Suprapubic skin (tissue), 4 donors: ENCODE measurements at regions not wholly inside any gene's neighbourhood (a gene's known extent, or its start where the extent isn't known, plus 50 kb on each side); places are given as distances from the start of the nearest gene placed in this dataset.
"Not testable (repeated sequence)": the region's sequence is repeated elsewhere in the genome, so short reads cannot be mapped to it uniquely, and the experiment has no call there.

Source experiments
- DNase-seq, 2 donors: peaks; one replicate each; pipeline ENCODE4 v3.0.0-alpha.2; 2019; ENCODE audit warnings: low spot score in 2 of 2
- H3K27ac ChIP-seq: fragments of 200-600 bp; sonication (generic); one replicate; pipeline ENCODE4 v1.5.1; 2019
- H3K27me3 ChIP-seq: fragments of 200-600 bp; sonication (generic); one replicate; pipeline ENCODE4 v1.5.1; 2019
- H3K36me3 ChIP-seq: fragments of 200-600 bp; sonication (generic); one replicate; pipeline ENCODE4 v1.5.1; 2019
- H3K4me1 ChIP-seq: fragments of 200-600 bp; sonication (generic); one replicate; pipeline ENCODE4 v1.5.1; 2019
- H3K4me3 ChIP-seq: fragments of 200-600 bp; sonication (generic); one replicate; pipeline ENCODE4 v1.5.1; 2019; ENCODE audit warnings: mild to moderate bottlenecking
- H3K9me3 ChIP-seq: fragments of 200-600 bp; sonication (generic); one replicate; pipeline ENCODE4 v1.5.1; 2019
- EP300 ChIP-seq: sonication (generic); formaldehyde crosslinking; IDR thresholded peaks from one replicate; pipeline ENCODE4 v1.6.1; 2017; ENCODE audit warnings: antibody characterized with exemption
- POLR2A ChIP-seq, 2 donors: fragments of 450-650 bp; IDR thresholded peaks; one replicate each; pipeline ENCODE4 v1.6.1; 2017; ENCODE audit warnings: antibody characterized with exemption in 2 of 2, mild to moderate bottlenecking in 2 of 2, moderate library complexity in 2 of 2
- POLR2AphosphoS5 ChIP-seq, 3 donors: sonication (generic); formaldehyde crosslinking; IDR thresholded peaks; one replicate each; pipeline ENCODE4 v1.6.1; 2017; ENCODE audit warnings: antibody characterized with exemption in 3 of 3
- WGBS: methylation state at CpG from one replicate; pipeline ENCODE4 v1.1.5; 2018; 5-methylcytosine and 5-hydroxymethylcytosine counted together
- TF ChIP-seq, protein P1 (sequence below), 2 donors: fragments of 200-600 bp in 1 of 2; fragments of 450-650 bp in 1 of 2; sonication (generic) in 1 of 2; IDR thresholded peaks; one replicate each; pipeline ENCODE4 v1.5.1; 2016 to 2019; ENCODE audit warnings: antibody characterized with exemption in 2 of 2, mild to moderate bottlenecking in 1 of 2, moderate library complexity in 1 of 2

DNA sequence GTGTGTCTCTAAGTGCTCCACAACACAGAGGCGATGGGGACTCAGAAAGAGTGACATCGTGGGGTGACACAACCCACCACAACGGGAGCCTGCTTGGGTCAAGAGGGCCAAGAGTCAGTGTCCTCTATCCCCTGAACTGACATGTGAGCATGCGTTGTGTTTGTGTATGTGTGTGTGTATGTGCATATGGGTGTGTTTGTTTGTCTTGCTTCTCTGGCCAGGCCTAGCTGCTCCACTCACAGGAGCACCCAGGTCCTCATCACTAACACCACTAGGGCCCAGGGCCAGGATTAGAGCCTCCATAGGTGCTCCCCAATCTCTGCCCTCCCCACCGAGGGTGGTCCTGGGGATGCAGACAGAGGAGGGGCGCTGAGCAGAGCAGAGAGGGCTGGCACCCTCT lies 115.0 kb upstream of the CTSV start:
- Histone ChIP-seq H3K27ac (no peak overlapping the region), H3K4me1 (no peaks in the 10 kb centered on the region), H3K9me3 (no peaks in the 10 kb centered on the region), H3K27me3 (no peaks in the 10 kb centered on the region), H3K4me3 (no peak overlapping the region), H3K36me3 (no peaks in the 10 kb centered on the region)
- TF ChIP-seq, protein P1, sequence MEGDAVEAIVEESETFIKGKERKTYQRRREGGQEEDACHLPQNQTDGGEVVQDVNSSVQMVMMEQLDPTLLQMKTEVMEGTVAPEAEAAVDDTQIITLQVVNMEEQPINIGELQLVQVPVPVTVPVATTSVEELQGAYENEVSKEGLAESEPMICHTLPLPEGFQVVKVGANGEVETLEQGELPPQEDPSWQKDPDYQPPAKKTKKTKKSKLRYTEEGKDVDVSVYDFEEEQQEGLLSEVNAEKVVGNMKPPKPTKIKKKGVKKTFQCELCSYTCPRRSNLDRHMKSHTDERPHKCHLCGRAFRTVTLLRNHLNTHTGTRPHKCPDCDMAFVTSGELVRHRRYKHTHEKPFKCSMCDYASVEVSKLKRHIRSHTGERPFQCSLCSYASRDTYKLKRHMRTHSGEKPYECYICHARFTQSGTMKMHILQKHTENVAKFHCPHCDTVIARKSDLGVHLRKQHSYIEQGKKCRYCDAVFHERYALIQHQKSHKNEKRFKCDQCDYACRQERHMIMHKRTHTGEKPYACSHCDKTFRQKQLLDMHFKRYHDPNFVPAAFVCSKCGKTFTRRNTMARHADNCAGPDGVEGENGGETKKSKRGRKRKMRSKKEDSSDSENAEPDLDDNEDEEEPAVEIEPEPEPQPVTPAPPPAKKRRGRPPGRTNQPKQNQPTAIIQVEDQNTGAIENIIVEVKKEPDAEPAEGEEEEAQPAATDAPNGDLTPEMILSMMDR (IDR thresholded peaks at IDR 0.05) = no peak
- TF ChIP-seq EP300 (no peak), POLR2AphosphoS5 (IDR thresholded peaks at IDR 0.05) (no peak), POLR2A (IDR thresholded peaks at IDR 0.05) (no peak)
- DNase-seq = no peak
- WGBS = 89% methylated on average over 4 of the region's 6 CpGs

DNA sequence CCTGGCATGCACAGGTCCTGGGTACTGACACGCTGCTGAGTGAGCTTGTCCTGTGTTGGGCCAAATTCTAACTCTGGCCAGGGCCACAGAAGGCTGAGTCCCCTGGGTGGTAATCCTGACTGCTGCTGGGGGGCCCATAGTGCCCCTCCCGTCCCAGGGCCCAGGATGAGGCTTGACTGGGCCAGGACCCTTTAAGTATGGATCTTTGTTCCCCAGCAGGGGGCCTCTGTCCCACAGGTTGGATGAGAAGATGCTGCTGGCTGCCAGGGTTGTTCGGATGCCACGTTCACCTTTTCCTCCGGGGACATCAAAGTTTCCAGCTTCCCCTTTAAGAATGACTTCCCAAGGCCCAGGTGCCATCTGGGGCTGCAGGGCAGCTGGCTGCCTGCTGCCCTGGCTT lies 114.2 kb upstream of the CTSV start:
- H3K36me3 ChIP-seq, H3K27ac ChIP-seq, DNase-seq, H3K27me3 ChIP-seq, H3K4me1 ChIP-seq, H3K4me3 ChIP-seq, H3K9me3 ChIP-seq: not testable (repeated sequence)
- WGBS = 74% methylated on average over 3 of the region's 5 CpGs

- not testable (repeated sequence) for H3K27ac ChIP-seq, DNase-seq, H3K9me3 ChIP-seq, H3K4me1 ChIP-seq, H3K4me3 ChIP-seq, H3K36me3 ChIP-seq, H3K27me3 ChIP-seq
- WGBS = 94% methylated on average over 2 of the region's 2 CpGs
Observed at GRCh38 chr9:97150471-97150870, 111.5 kb upstream of the CTSV start.

DNA sequence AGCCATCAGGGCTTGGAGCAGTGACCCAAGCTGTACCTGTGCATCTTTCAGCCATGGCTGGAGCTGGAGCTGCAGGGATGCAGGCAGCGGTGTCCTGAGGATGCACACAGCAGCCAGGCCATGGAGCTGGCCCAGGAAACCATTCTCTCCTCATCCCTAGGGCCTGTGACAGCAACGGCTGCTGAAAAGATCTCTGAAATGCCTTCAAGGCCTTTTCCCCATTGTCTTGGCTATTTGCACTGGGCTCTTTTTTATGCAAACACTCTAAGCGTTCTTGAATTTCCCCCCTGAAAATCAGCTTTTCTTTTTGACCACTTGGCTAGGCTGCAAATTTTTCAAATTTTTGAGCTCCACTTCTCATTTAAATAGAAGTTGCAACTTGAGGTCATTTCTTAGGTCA lies 109.5 kb upstream of the CTSV start:
- H3K27me3 ChIP-seq, H3K9me3 ChIP-seq, DNase-seq, H3K36me3 ChIP-seq, H3K4me3 ChIP-seq, H3K4me1 ChIP-seq, H3K27ac ChIP-seq: not testable (repeated sequence)
- WGBS = 73% methylated on average over 3 of the region's 3 CpGs

DNA sequence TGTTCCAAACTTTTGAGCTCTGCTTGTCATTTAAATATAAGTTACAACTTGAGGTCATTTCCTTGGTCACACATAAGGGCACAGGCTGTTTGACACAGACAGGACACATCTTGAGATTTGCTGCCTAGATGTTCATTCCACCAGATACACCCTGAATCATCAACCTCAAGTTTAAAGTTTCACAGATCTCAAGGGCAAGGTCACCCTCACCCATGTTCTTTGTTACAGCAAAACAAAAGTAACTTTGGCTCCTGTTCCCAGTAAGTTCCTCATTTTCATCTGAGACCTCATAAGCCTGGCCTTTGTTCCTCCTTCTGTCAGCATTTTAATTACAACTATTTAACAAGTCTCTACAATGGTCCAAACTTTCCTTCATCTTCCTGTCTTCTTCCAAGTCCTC lies 106.7 kb upstream of the CTSV start:
- H3K27me3 ChIP-seq, H3K36me3 ChIP-seq, DNase-seq, H3K4me1 ChIP-seq, H3K4me3 ChIP-seq, H3K9me3 ChIP-seq, H3K27ac ChIP-seq: not testable (repeated sequence)

- no peaks in the 10 kb centered on the region for H3K27me3 ChIP-seq
- no peak for DNase-seq
- H3K27ac ChIP-seq = no peak overlapping the region
- H3K9me3 ChIP-seq = no peaks in the 10 kb centered on the region
- TF ChIP-seq POLR2A (IDR thresholded peaks at IDR 0.05) (no peak), POLR2AphosphoS5 (IDR thresholded peaks at IDR 0.05) (no peak), EP300 (no peak)
- TF ChIP-seq, protein P1 (IDR thresholded peaks at IDR 0.05) = no peak
- WGBS = 44% methylated on average over 2 of the region's 2 CpGs
- H3K4me1 ChIP-seq = no peaks in the 10 kb centered on the region
- H3K36me3 ChIP-seq = no peaks in the 10 kb centered on the region
- no peak overlapping the region for H3K4me3 ChIP-seq
Observed at GRCh38 chr9:97140566-97140965, 101.6 kb upstream of the CTSV start.

DNA sequence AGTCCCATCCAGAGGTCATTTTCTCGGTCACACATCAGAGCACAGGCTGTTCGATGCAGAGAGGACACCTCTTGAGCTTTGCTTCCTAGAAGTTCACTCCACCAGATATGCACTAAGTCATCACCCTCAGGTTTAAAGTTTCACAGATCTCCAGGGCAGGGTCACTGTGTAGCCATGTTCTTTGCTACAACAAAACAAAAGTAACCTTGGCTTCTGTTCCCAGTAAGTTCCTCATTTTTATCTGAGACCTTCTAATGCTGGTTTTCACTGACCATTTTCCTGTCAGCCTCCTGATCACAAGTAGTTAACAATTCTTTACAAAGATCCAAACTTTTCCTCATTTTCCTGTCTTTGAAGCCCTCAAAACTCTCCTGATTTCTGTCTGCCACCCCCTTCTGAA lies 97.5 kb upstream of the CTSV start:
- Histone ChIP-seq H3K27me3 (no peaks in the 10 kb centered on the region), H3K4me1 (no peaks in the 10 kb centered on the region), H3K36me3 (no peaks in the 10 kb centered on the region), H3K9me3 (no peaks in the 10 kb centered on the region), H3K4me3 (no peak overlapping the region), H3K27ac (no peak overlapping the region)
- 47% methylated on average over 2 of the region's 2 CpGs for WGBS
- DNase-seq = no peak
- TF ChIP-seq EP300 = no peak
- no peak for TF ChIP-seq POLR2A (IDR thresholded peaks at IDR 0.05)
- TF ChIP-seq, protein P1 (IDR thresholded peaks at IDR 0.05) = no peak
- no peak for TF ChIP-seq POLR2AphosphoS5 (IDR thresholded peaks at IDR 0.05)

DNA sequence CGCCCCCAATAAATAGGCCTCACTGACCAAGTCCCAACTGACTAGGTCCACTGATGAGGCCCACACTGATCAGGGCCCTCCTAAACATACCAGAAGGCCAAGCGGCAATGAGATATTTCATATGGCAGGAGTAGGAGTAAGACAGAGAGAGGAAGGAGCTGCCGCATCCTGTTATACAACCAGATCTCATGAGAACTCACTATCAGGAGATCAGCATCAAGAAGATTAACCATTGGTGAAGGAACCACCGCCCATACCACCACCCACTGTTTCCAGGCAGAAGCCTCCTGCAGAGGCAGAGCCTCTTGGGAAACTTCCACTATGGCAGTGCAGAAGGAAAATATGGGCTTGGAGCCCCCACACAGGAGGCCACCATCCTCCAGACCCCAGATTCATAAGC lies 95.0 kb upstream of the CTSV start:
- not testable (repeated sequence) for H3K4me3 ChIP-seq, H3K36me3 ChIP-seq, H3K27me3 ChIP-seq, DNase-seq, H3K9me3 ChIP-seq, H3K27ac ChIP-seq, H3K4me1 ChIP-seq
- WGBS = 91% methylated on average over 3 of the region's 4 CpGs
